Fibroblast of the aortic adventitia (primary cell): ENCODE measurements at regions not wholly inside any gene's neighbourhood (a gene's known extent, or its start where the extent isn't known, plus 50 kb on each side); places are given as distances from the start of the nearest gene placed in this dataset.
"Not testable (repeated sequence)": the region's sequence is repeated elsewhere in the genome, so short reads cannot be mapped to it uniquely, and the experiment has no call there.

ENCODE experiments used
- DNase-seq: peaks from one replicate; pipeline ENCODE4 v3.0.0-alpha.2; 2010; ENCODE audit warnings: low read depth
- H3K4me3 ChIP-seq: 2 replicates; pipeline ENCODE4 v1.5.1; 2011; ENCODE audit warnings: low read depth, mild to moderate bottlenecking, control low read depth, low read length, moderate library complexity
- TF ChIP-seq, protein P1 (sequence below): IDR thresholded peaks from 2 replicates; pipeline ENCODE4 v1.5.1; 2011; ENCODE audit warnings: mild to moderate bottlenecking, low read length, control low read depth, inconsistent platforms; ENCODE audit not compliant: insufficient read depth

DNA sequence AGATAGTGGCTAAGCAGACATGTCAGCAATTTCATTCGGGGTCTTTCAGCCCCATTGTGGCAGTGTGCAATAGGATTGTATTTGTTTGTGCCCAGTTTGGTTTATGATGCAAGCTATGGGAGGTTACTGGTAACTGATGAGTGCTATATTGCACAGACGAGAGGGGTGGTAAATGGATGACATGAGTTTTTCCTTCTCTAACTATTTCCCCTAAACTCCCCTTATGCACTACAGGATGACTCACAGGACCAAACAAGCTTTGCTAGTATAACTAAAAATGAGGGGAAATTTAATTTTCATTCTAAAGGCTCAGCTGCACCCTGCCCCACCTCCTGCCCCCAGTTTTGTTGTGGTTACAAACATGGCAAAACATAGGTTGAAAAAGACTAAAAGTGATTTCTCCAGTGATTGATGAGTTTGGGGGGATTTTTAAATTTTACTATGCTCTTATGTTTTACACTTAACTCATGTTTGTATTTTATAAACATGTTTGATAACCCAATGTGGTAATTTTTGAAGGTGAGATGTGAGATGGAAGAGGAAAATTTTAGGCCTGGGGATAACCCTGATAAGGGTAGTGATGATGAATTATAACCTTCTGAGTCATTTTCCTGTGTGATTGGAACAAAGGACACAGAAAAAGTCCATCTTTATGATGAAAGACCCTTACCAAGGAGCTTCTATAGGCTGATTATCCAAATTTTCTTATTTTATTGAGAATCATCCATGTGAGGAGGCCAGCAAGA, 60.8 kb upstream of the NAMPT start:
- TF ChIP-seq, protein P1, sequence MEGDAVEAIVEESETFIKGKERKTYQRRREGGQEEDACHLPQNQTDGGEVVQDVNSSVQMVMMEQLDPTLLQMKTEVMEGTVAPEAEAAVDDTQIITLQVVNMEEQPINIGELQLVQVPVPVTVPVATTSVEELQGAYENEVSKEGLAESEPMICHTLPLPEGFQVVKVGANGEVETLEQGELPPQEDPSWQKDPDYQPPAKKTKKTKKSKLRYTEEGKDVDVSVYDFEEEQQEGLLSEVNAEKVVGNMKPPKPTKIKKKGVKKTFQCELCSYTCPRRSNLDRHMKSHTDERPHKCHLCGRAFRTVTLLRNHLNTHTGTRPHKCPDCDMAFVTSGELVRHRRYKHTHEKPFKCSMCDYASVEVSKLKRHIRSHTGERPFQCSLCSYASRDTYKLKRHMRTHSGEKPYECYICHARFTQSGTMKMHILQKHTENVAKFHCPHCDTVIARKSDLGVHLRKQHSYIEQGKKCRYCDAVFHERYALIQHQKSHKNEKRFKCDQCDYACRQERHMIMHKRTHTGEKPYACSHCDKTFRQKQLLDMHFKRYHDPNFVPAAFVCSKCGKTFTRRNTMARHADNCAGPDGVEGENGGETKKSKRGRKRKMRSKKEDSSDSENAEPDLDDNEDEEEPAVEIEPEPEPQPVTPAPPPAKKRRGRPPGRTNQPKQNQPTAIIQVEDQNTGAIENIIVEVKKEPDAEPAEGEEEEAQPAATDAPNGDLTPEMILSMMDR = no peak
- DNase-seq = peak; percentile 44

DNA sequence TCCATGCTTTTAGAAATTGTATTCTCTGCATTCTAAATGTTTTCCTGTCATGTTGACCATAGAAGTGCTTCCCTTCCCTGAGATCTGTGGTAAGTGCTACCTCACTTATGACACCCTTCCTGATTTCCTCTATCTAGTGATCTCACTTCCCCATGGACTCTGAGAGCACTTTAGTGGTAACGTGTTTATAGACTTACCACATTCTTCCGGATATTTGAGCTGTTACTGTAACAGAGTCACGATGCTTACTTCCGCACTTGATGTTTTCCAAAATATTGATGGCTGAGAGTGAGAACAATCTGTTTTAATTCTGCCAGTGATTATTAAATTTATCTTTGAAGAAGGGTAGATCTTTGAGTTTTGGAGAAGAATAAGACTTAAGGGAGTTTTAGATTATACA, 60.1 kb upstream of the NAMPT start:
- no peak overlapping the region for H3K4me3 ChIP-seq
- DNase-seq = no peak
- TF ChIP-seq, protein P1 = no peak

More for the DNA sequence above, 60.8 kb upstream of the NAMPT start:
- no peak overlapping the region for H3K4me3 ChIP-seq

DNA sequence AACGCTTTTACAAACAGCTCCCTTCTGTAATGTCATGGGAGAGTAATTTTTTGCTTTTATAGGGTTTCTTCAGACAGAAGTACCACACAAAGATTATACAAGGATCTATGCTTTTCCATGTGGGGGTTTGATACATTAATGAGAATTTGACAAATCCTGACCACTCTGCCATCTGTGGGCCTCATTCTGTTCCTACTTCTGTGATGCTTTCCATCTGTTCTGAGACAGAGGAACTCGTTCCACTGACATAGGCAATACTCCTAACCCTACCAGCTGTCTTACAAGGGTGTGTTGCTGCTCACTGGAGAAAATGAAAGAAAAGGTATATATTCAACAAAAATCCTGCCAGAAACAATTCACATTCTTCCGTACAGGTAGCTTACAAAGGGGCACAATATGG, 59.4 kb upstream of the NAMPT start:
- no peak overlapping the region for H3K4me3 ChIP-seq
- no peak for DNase-seq
- TF ChIP-seq, protein P1 = no peak

DNA sequence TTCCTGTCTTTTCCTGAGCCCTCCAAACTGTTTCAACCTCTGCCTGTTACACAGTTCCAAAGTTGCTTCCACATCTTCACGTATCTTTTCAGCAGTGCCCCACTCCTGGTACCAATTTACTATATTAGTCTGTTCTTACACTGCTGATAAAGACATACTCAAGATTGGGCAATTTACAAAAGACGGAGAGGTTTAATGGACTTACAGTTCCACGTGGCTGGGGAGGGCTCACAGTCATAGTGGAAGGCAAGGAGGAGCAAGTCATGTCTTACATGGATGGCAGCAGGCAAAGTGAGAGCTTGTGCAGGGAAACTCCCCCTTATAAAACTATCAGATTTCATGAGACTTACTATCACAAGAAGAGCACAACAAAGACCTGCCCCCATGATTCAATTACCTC, 57.3 kb upstream of the NAMPT start:
- H3K4me3 ChIP-seq, DNase-seq: not testable (repeated sequence)

DNA sequence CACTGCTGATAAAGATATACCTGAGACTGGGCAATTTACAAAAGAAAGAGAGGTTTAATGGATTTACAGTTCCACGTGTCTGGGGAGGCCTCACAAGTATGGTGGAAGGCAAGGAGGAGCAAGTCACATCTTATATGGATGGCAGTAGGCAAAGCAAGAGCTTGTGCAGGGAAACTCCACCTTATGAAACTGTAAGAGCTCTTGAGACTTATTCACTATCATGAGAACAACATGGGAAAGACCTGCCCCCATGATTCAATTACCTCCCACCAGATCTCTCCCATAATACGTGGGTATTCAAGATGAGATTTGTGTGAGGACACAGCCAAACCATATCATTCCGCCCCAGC, 55.4 kb upstream of the NAMPT start:
- not testable (repeated sequence) for DNase-seq, H3K4me3 ChIP-seq

DNA sequence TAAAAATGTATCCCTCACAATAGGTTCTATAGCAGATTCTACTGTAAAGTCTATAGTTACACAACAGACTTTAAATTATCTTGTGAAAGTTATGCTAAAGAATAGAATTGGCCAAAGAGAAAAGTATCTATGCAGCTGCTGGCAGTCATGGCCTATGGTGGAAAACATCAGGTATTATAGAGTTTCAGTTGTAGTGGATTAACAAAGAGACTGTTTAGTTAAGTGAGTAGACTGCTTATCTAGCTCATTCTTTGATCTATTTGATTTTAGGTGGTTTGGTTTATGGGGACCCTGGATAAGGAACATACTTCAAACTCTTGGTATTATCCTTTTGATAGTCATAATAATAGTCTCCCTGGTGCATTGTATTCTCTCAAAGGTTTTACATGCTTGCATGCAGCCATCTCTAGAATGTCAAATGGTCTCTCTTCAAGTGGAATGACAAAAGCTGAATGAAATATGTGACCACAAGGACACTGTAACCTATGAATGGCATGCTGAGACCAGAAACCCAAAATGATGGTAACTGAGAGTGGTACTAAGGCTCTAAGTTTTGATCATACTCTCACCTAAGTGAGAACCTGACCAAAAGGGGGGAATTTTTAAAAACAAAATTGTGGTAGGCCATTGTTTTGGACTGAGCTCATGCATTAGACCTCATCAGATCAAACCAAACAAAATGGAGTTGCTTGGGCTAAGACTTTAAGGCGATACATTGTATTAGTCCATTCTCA, 54.9 kb upstream of the NAMPT start:
- TF ChIP-seq, protein P1 = no peak
- no peak for DNase-seq
- H3K4me3 ChIP-seq = no peak overlapping the region

DNA sequence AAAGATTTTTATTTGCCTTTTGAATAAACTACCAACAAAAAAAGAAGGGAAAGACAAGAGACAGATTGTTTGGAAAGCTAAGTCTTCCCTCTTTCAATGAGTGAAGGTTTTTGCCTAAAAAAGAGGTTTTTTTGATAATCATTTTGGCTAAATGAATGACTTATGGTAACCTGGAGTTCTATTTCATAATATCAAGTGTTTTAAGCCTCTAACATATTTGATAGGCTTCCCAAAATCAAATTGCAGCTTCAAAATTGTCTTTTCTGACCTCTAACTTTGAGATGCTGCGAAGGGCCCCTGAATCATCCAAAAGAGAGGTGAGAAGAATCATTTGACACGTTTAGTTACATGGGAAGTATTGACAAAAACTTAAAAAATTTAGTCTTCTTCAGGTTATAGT, 53.0 kb upstream of the NAMPT start:
- DNase-seq = no peak
- TF ChIP-seq, protein P1 = no peak
- no peak overlapping the region for H3K4me3 ChIP-seq

DNA sequence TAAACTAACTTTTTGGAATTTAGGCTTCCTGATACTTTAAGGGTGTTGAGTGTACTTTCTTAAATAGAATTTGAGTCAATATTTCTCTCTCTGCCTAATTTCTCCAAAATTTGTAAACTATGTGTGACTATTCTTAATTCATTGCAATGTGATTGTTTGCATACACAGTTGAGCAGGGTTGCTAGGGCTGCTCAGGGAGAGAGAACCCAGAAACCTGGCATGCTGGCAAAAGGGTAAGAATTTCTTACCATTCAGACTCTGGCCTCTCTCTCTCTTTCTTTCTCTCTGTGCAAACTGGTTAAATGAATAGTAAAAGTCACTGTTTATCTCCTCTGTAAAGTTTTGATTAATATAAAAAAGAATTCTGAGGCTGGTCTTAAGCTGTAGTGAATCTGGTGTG, 51.0 kb upstream of the NAMPT start:
- TF ChIP-seq, protein P1 = no peak
- DNase-seq = no peak
- no peak overlapping the region for H3K4me3 ChIP-seq
